ENCODE measurements at regions not wholly inside any gene's neighbourhood (a gene's known extent, or its start where the extent isn't known, plus 50 kb on each side); places are given as distances from the start of the nearest gene placed in this dataset.

DNA sequence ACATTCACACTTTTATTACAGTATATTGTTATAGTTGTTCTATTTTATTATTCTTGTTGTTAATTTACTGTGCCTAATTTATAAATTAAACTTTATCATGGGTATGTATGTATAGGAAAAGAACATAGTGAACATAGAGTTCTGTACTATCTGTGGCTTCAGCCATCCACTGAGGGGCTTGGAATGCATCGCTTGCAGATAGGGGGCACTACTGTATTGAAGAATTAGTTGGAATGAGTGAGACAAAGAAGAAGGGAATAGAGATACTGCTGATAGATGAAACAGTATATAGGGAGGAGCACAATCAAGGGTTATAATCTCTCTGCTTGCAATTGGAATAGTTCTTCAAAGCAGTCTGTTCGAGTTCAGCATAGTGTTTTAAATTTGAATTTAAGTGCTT, 432.2 kb downstream of the RAB38 start:
- H3K4me1 ChIP-seq (ENCODE audit: insufficient read depth, low read length): no peaks in the 10 kb centered on the region
- no peak overlapping the region for H2AFZ ChIP-seq (ENCODE audit: low read length)
- ChIA-PET CTCF (interaction anchor here (0.5 kb wide), 1 partner anchor 538 kb away, joined by 3 read pairs; no protein-coding TSS in a partner anchor), POLR2A (ENCODE audit: unreplicated experiment) (no interaction called here)
- no peaks in the 10 kb centered on the region for H3K27me3 ChIP-seq (ENCODE audit: low read length)
- H3K9me3 ChIP-seq (ENCODE audit: low read length): no peaks in the 10 kb centered on the region
- H3K36me3 ChIP-seq (ENCODE audit: low read depth, low read length): no peaks in the 10 kb centered on the region
- BruUV-seq (replicated peaks): no TSS peak
- no peak overlapping the region for H3K27ac ChIP-seq (ENCODE audit: low read length)
- intact Hi-C loops (cut with micrococcal nuclease): loop anchor here (1.0 kb wide), 1 partner anchor 136 kb away; no protein-coding TSS in a partner anchor
- no peak overlapping the region for H3K9ac ChIP-seq (ENCODE audit: low read length)
- H4K20me1 ChIP-seq (ENCODE audit: low read length): no peaks in the 10 kb centered on the region
- H3K9me2 ChIP-seq (replicated peaks; ENCODE audit: low read length): no peaks in the 10 kb centered on the region
- H3F3A ChIP-seq (ENCODE audit: low read length, unreplicated experiment): no peaks in the 10 kb centered on the region
- DNase-seq (peak; percentile 51), ATAC-seq (peak; percentile 44; the same call in 1 of the 2 replicates)
- H3K4me3 ChIP-seq (ENCODE audit: low read length): no peak overlapping the region
- no peak for TF ChIP-seq EZH2phosphoT487 (IDR thresholded peaks at IDR 0.05; ENCODE audit: borderline replicate concordance, low read length)
- TF ChIP-seq, protein P1, sequence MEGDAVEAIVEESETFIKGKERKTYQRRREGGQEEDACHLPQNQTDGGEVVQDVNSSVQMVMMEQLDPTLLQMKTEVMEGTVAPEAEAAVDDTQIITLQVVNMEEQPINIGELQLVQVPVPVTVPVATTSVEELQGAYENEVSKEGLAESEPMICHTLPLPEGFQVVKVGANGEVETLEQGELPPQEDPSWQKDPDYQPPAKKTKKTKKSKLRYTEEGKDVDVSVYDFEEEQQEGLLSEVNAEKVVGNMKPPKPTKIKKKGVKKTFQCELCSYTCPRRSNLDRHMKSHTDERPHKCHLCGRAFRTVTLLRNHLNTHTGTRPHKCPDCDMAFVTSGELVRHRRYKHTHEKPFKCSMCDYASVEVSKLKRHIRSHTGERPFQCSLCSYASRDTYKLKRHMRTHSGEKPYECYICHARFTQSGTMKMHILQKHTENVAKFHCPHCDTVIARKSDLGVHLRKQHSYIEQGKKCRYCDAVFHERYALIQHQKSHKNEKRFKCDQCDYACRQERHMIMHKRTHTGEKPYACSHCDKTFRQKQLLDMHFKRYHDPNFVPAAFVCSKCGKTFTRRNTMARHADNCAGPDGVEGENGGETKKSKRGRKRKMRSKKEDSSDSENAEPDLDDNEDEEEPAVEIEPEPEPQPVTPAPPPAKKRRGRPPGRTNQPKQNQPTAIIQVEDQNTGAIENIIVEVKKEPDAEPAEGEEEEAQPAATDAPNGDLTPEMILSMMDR (conservative IDR thresholded peaks at IDR 0.05; ENCODE audit: low read depth, low read length): peak; percentile 65
- no peak for TF ChIP-seq EZH2 (IDR thresholded peaks at IDR 0.05; ENCODE audit: low read length, unreplicated experiment)
- no peaks in the 10 kb centered on the region for H3K79me2 ChIP-seq (ENCODE audit: low read length)
- no peak overlapping the region for H3K4me2 ChIP-seq (ENCODE audit: low read length)

- ATAC-seq: no peak
- H3K79me2 ChIP-seq (ENCODE audit: low read length): no peaks in the 10 kb centered on the region
- no peaks in the 10 kb centered on the region for H3K9me3 ChIP-seq (ENCODE audit: low read length)
- H2AFZ ChIP-seq (ENCODE audit: low read length): no peak overlapping the region
- H3K4me2 ChIP-seq (ENCODE audit: low read length): no peak overlapping the region
- H3K4me1 ChIP-seq (ENCODE audit: insufficient read depth, low read length): no peaks in the 10 kb centered on the region
- no peak overlapping the region for H3K9ac ChIP-seq (ENCODE audit: low read length)
- intact Hi-C loops (cut with micrococcal nuclease): loop anchor here (1.0 kb wide), 1 partner anchor 79 kb away; no protein-coding TSS in a partner anchor
- TF ChIP-seq, protein P1 (conservative IDR thresholded peaks at IDR 0.05; ENCODE audit: low read depth, low read length): no peak
- TF ChIP-seq EZH2 (IDR thresholded peaks at IDR 0.05; ENCODE audit: low read length, unreplicated experiment): no peak
- TF ChIP-seq EZH2phosphoT487 (IDR thresholded peaks at IDR 0.05; ENCODE audit: borderline replicate concordance, low read length): no peak
- H3F3A ChIP-seq (ENCODE audit: low read length, unreplicated experiment): no peaks in the 10 kb centered on the region
- H3K27me3 ChIP-seq (ENCODE audit: low read length): no peaks in the 10 kb centered on the region
- H3K9me2 ChIP-seq (replicated peaks; ENCODE audit: low read length): no peaks in the 10 kb centered on the region
- H4K20me1 ChIP-seq (ENCODE audit: low read length): no peaks in the 10 kb centered on the region
- ChIA-PET POLR2A (ENCODE audit: unreplicated experiment) (interaction anchor here (0.7 kb wide), 1 partner anchor 366 kb away, joined by 3 read pairs; no protein-coding TSS in a partner anchor), CTCF (interaction anchor here (0.8 kb wide), 1 partner anchor 137 kb away, joined by 4 read pairs; no protein-coding TSS in a partner anchor)
- H3K27ac ChIP-seq (ENCODE audit: low read length): no peak overlapping the region
- no peak overlapping the region for H3K4me3 ChIP-seq (ENCODE audit: low read length)
- H3K36me3 ChIP-seq (ENCODE audit: low read depth, low read length): no peaks in the 10 kb centered on the region
- DNase-seq: no peak
- no TSS peak for BruUV-seq (replicated peaks)
Observed at GRCh38 chr11:87740968-87741367, 434.3 kb downstream of the RAB38 start.

DNA sequence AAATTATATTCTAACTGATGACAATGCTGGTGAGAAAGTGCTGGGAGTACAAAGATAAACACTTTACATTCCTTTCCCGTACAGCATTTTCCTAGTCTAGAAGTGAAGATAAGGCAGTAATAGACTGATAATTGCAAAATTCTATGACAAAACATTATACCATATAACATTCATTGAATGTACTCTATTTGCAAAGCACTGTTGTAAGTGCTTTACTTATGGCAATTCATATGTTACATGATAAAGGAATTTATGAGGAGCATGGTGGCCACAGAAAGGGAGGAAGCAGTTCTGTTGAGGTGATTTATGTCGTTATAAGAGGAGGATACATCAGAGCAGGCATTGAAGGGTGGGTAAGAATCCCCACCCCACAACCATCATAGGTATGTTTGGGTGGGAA, 434.8 kb downstream of the RAB38 start:
- no peaks in the 10 kb centered on the region for H4K20me1 ChIP-seq (ENCODE audit: low read length)
- CTCF ChIA-PET: no interaction called here
- H2AFZ ChIP-seq (ENCODE audit: low read length): no peak overlapping the region
- no peak overlapping the region for H3K4me3 ChIP-seq (ENCODE audit: low read length)
- no TSS peak for BruUV-seq (replicated peaks)
- ATAC-seq (no peak), DNase-seq (no peak)
- H3K9ac ChIP-seq (ENCODE audit: low read length): no peak overlapping the region
- no peaks in the 10 kb centered on the region for H3K9me2 ChIP-seq (replicated peaks; ENCODE audit: low read length)
- no peaks in the 10 kb centered on the region for H3K79me2 ChIP-seq (ENCODE audit: low read length)
- intact Hi-C loops (cut with micrococcal nuclease): loop anchor here (1.0 kb wide), 1 partner anchor 80 kb away; no protein-coding TSS in a partner anchor
- H3K36me3 ChIP-seq (ENCODE audit: low read depth, low read length): no peaks in the 10 kb centered on the region
- no peaks in the 10 kb centered on the region for H3K4me1 ChIP-seq (ENCODE audit: insufficient read depth, low read length)
- H3K27ac ChIP-seq (ENCODE audit: low read length): no peak overlapping the region
- no peaks in the 10 kb centered on the region for H3K9me3 ChIP-seq (ENCODE audit: low read length)
- no peak for TF ChIP-seq EZH2phosphoT487 (IDR thresholded peaks at IDR 0.05; ENCODE audit: borderline replicate concordance, low read length)
- no peak for TF ChIP-seq EZH2 (IDR thresholded peaks at IDR 0.05; ENCODE audit: low read length, unreplicated experiment)
- TF ChIP-seq, protein P1 (conservative IDR thresholded peaks at IDR 0.05; ENCODE audit: low read depth, low read length): no peak
- POLR2A ChIA-PET (ENCODE audit: unreplicated experiment): no interaction called here
- no peaks in the 10 kb centered on the region for H3K27me3 ChIP-seq (ENCODE audit: low read length)
- no peaks in the 10 kb centered on the region for H3F3A ChIP-seq (ENCODE audit: low read length, unreplicated experiment)
- no peak overlapping the region for H3K4me2 ChIP-seq (ENCODE audit: low read length)

Data from PC-3 (cell line).